ENCODE measurements at regions not wholly inside any gene's neighbourhood (a gene's known extent, or its start where the extent isn't known, plus 50 kb on each side); places are given as distances from the start of the nearest gene placed in this dataset.
"Not testable (repeated sequence)": the region's sequence is repeated elsewhere in the genome, so short reads cannot be mapped to it uniquely, and the experiment has no call there.

- H3K27me3 ChIP-seq; intact Hi-C loops (cut with DNase I); H3K4me1 ChIP-seq; H3K27ac ChIP-seq; H3K36me3 ChIP-seq; H3K4me3 ChIP-seq; DNase-seq; H3K9me3 ChIP-seq: not testable (repeated sequence)
- ATAC-seq: peak; percentile 53
These were observed 64.9 kb upstream of the TP53TG3C start for GRCh38 chr16:33128982-33129634.
